GM12878 (cell line): ENCODE measurements at regions not wholly inside any gene's neighbourhood (a gene's known extent, or its start where the extent isn't known, plus 50 kb on each side); places are given as distances from the start of the nearest gene placed in this dataset.

Experiments used
- ATAC-seq: fragments of 200-7000 bp; cut with Tn5 transposase; 3 replicates; pipeline ENCODE4 v1.9.1; 2020; ENCODE audit warnings: mild to moderate bottlenecking, moderate library complexity
- BruUV-seq: library from RNA; stranded (reverse); fragments of 400-500 nt; replicated peaks from 2 replicates; lab custom pipeline; 2021; lab: Mats Ljungman, UMichigan
- CTCF ChIA-PET: fragments of 300-600 bp; sonication (Branson Sonifier 250); formaldehyde crosslinking; extraction: SDS; loops from one replicate; lab custom pipeline; 2021; ENCODE audit warnings: inconsistent platforms; lab: Yijun Ruan, JAX
- POLR2A ChIA-PET: fragments of 350-600 bp; formaldehyde crosslinking; extraction: SDS; loops from one replicate; lab custom pipeline; 2021; ENCODE audit warnings: inconsistent platforms; lab: Charles Lee
- RAD21 ChIA-PET: fragments of 300-600 bp; sonication (Branson Sonifier 250); formaldehyde crosslinking; loops from one replicate; lab custom pipeline; 2023; ENCODE audit warnings: antibody characterized with exemption; ENCODE audit not compliant: unreplicated experiment; lab: Charles Lee
- SMC1A ChIA-PET: fragments of 300-600 bp; sonication (Branson Sonifier 250); formaldehyde crosslinking; loops from one replicate; lab custom pipeline; 2023; ENCODE audit not compliant: unreplicated experiment, uncharacterized antibody; lab: Charles Lee
- DNase-seq: peaks from one replicate; pipeline ENCODE4 v3.0.0-alpha.2; 2011; ENCODE audit warnings: low read depth, low spot score
- FAIRE-seq: peaks from 3 replicates; lab custom pipeline; 2011; peaks lifted over from hg19 to GRCh38; lab: Jason Lieb, UNC
- H2AFZ ChIP-seq: 2 replicates; pipeline ENCODE4 v1.6.0; 2011; ENCODE audit warnings: low read depth, low read length, control low read depth; ENCODE audit not compliant: control insufficient read depth
- H3K27ac ChIP-seq: 2 replicates; pipeline ENCODE4 v1.5.1; 2011; ENCODE audit warnings: control low read depth; ENCODE audit not compliant: control insufficient read depth, insufficient read depth
- H3K27me3 ChIP-seq, 2 experiments: replicated peaks in 1 of 2; 2 replicates each; pipeline versions ENCODE4 v1.6.0 to v1.6.1; 2011; ENCODE audit warnings: low read length in 1 of 2; ENCODE audit not compliant: control insufficient read depth in 2 of 2, insufficient read depth in 2 of 2
- H3K36me3 ChIP-seq, 2 experiments: 2 replicates each; pipeline ENCODE4 v1.5.1; 2011; ENCODE audit warnings: low read length in 1 of 2; ENCODE audit not compliant: control insufficient read depth in 2 of 2, insufficient read depth in 2 of 2
- H3K4me1 ChIP-seq: 2 replicates; pipeline ENCODE4 v1.6.1; 2011; ENCODE audit warnings: mild to moderate bottlenecking, low read length, moderate library complexity, mixed read lengths; ENCODE audit not compliant: control insufficient read depth, insufficient read depth
- H3K4me2 ChIP-seq: 2 replicates; pipeline ENCODE4 v1.6.0; 2011; ENCODE audit warnings: control low read depth; ENCODE audit not compliant: control insufficient read depth, insufficient read depth
- H3K4me3 ChIP-seq: fragments of 200-600 bp; sonication (generic); 2 replicates; pipeline ENCODE4 v1.5.1; 2016
- H3K79me2 ChIP-seq: 2 replicates; pipeline ENCODE4 v1.6.0; 2011; ENCODE audit warnings: low read length; ENCODE audit not compliant: control insufficient read depth, insufficient read depth
- H3K9ac ChIP-seq: 2 replicates; pipeline ENCODE4 v1.8.0; 2011; ENCODE audit warnings: low read length, control low read depth, mixed read lengths; ENCODE audit not compliant: control insufficient read depth, insufficient read depth
- H3K9me3 ChIP-seq: replicated peaks from 3 replicates; pipeline ENCODE4 v1.5.1; 2011; ENCODE audit warnings: mild to moderate bottlenecking, low read length; ENCODE audit not compliant: control insufficient read depth, insufficient read depth
- H4K20me1 ChIP-seq: 2 replicates; pipeline ENCODE4 v1.6.0; 2011; ENCODE audit not compliant: control insufficient read depth, insufficient read depth
- ASH2L ChIP-seq: fragments of 300-600, 200-600 bp; sonication (generic); IDR thresholded peaks from 2 replicates; pipeline ENCODE4 v1.6.1; 2017; ENCODE audit warnings: low read depth, mild to moderate bottlenecking, borderline replicate concordance
- CBFB ChIP-seq: IDR thresholded peaks from 2 replicates; pipeline ENCODE4 v1.6.1; 2016; ENCODE audit warnings: antibody characterized with exemption, low read depth
- NR2F1 ChIP-seq: fragments of 450-650 bp; conservative IDR thresholded peaks from 2 replicates; pipeline ENCODE4 v1.6.1; 2017; ENCODE audit warnings: mild to moderate bottlenecking
- SMAD5 ChIP-seq: IDR thresholded peaks from 2 replicates; pipeline ENCODE4 v1.6.1; 2016; ENCODE audit warnings: antibody characterized with exemption, low read depth
- SMARCA5 ChIP-seq: fragments of 450-650 bp; IDR thresholded peaks from 2 replicates; pipeline ENCODE4 v1.6.1; 2017; ENCODE audit warnings: mild to moderate bottlenecking
- SMC3 ChIP-seq: IDR thresholded peaks from 2 replicates; pipeline ENCODE4 v1.6.1; 2011; ENCODE audit warnings: low read length, improper control_type of control experiment, borderline replicate concordance
- WGBS: methylation state at CpG from one replicate; pipeline ENCODE4 v1.1.6; 2016; ENCODE audit warnings: low lambda C conversion rate; ENCODE audit not compliant: insufficient replicate concordance, insufficient coverage; ENCODE audit errors: missing lambda C conversion rate; 5-methylcytosine and 5-hydroxymethylcytosine counted together
- in situ Hi-C: fragments of 300-500 bp; cut with MboI; formaldehyde crosslinking; loops from 9 replicates; pipeline ENCODE4 v1.14.3; 2018; ENCODE audit warnings: mixed read lengths
- intact Hi-C: fragments of 100-400 bp; cut with micrococcal nuclease; formaldehyde crosslinking; loops from one replicate; pipeline ENCODE4 v1.14.2; 2022; ENCODE audit not compliant: unreplicated experiment
- TF ChIP-seq, protein P1 (sequence below): fragments of 450-650 bp; IDR thresholded peaks from 2 replicates; pipeline ENCODE4 v1.6.1; 2018; ENCODE audit warnings: borderline replicate concordance, mild to moderate bottlenecking; ENCODE audit not compliant: partially characterized antibody

DNA sequence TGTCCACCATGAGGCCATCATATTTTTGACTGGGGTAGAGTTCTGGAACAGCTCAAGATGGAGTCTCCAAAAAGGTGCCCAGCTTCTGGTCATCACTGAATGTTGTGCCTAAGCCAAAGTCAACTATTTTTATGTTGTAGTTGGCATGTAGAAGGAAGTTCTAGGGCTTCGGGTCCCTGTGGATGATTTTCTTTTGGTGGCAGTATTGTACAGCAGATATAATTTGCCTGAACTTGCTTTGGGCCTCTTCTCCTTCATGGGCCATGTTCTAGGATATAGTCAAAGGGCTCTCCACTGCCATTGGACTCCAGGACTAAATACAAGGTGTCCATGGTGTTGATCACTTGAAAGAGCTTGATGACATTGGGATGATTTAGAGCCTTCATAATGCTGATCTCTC, 143.6 kb downstream of the SLC38A4 start:
- H3K4me3 ChIP-seq, result no peak overlapping the region
- POLR2A ChIA-PET, result no interaction called here
- FAIRE-seq (no peak), DNase-seq (no peak), ATAC-seq (no peak)
- no peaks in the 10 kb centered on the region for H3K27me3 ChIP-seq
- WGBS, result 75% methylated on average over 1 of the region's 1 CpG
- intact Hi-C loops (no loop called here), in situ Hi-C loops (no loop called here)
- no peak overlapping the region for H3K27ac ChIP-seq
- no peaks in the 10 kb centered on the region for H3K36me3 ChIP-seq
- no peaks in the 10 kb centered on the region for H4K20me1 ChIP-seq
- H2AFZ ChIP-seq, result no peak overlapping the region
- RAD21 ChIA-PET, result no interaction called here
- SMC1A ChIA-PET, result interaction anchor here (0.6 to 1.7 kb wide), 4 partner anchors 20 to 518 kb away, joined by 3 read pairs; no protein-coding TSS in a partner anchor
- H3K4me1 ChIP-seq, result no peaks in the 10 kb centered on the region
- TF ChIP-seq CBFB (no peak), SMC3 (no peak)
- no TSS peak for BruUV-seq
- H3K9ac ChIP-seq, result no peak overlapping the region
- no peaks in the 10 kb centered on the region for H3K79me2 ChIP-seq
- CTCF ChIA-PET, result no interaction called here
- no peak overlapping the region for H3K4me2 ChIP-seq
- peaks cover 3% of the 10 kb centered on the region; the same call in 1 of the 3 replicates for H3K9me3 ChIP-seq

DNA sequence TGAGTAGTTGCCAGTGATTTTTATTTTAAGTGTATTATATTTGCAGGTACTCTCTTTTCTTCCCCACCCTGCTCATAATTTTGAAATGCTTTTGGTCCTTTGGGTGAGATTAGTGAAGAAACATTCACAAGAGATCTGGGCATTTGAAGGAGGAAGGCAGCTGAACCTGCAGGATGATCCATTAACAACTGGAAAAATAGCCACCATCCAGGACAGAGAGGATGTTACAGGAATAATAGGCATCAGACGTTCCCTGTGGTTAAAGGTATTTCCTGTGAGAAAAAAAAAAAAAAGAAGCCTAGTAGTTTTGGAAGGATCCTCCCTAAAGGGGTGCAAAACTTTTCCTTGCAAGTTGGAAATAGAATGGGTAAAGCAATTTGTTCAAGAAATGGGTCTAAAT, 145.3 kb downstream of the SLC38A4 start:
- Histone ChIP-seq H3K79me2 (no peaks in the 10 kb centered on the region), H3K4me3 (no peak overlapping the region), H3K27ac (no peak overlapping the region), H3K4me1 (no peaks in the 10 kb centered on the region), H4K20me1 (no peaks in the 10 kb centered on the region), H2AFZ (no peak overlapping the region), H3K9ac (no peak overlapping the region), H3K36me3 (no peaks in the 10 kb centered on the region), H3K27me3 (no peaks in the 10 kb centered on the region), H3K4me2 (no peak overlapping the region), H3K9me3 (peaks cover 3% of the 10 kb centered on the region; the same call in 1 of the 3 replicates)
- ATAC-seq (no peak), FAIRE-seq (no peak), DNase-seq (no peak)
- WGBS, result 0% methylated on average over 1 of the region's 1 CpG
- RAD21 ChIA-PET, result no interaction called here
- POLR2A ChIA-PET, result no interaction called here
- SMC1A ChIA-PET, result interaction anchor here (0.9 kb wide), 1 partner anchor 7 kb away, joined by 3 read pairs; no protein-coding TSS in a partner anchor
- intact Hi-C loops (no loop called here), in situ Hi-C loops (no loop called here)
- TF ChIP-seq SMARCA5 (no peak), NR2F1 (no peak), ASH2L (no peak), SMAD5 (no peak)
- TF ChIP-seq, protein P1, sequence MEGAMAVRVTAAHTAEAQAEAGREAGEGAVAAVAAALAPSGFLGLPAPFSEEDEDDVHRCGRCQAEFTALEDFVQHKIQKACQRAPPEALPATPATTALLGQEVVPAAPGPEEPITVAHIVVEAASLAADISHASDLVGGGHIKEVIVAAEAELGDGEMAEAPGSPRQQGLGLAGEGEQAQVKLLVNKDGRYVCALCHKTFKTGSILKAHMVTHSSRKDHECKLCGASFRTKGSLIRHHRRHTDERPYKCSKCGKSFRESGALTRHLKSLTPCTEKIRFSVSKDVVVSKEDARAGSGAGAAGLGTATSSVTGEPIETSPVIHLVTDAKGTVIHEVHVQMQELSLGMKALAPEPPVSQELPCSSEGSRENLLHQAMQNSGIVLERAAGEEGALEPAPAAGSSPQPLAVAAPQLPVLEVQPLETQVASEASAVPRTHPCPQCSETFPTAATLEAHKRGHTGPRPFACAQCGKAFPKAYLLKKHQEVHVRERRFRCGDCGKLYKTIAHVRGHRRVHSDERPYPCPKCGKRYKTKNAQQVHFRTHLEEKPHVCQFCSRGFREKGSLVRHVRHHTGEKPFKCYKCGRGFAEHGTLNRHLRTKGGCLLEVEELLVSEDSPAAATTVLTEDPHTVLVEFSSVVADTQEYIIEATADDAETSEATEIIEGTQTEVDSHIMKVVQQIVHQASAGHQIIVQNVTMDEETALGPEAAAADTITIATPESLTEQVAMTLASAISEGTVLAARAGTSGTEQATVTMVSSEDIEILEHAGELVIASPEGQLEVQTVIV, result no peak
- no TSS peak for BruUV-seq
- CTCF ChIA-PET, result interaction anchor here (0.6 kb wide), 1 partner anchor 341 kb away, joined by 3 read pairs; no protein-coding TSS in a partner anchor
